ENCODE measurements at regions not wholly inside any gene's neighbourhood (a gene's known extent, or its start where the extent isn't known, plus 50 kb on each side); places are given as distances from the start of the nearest gene placed in this dataset.

GRCh38 chr2:217420854-217421253, 561.0 kb upstream of the TNP1 start:
- TF ChIP-seq CTCF (IDR thresholded peaks at IDR 0.05; ENCODE audit: borderline replicate concordance, extremely low read depth, low read length, poor library complexity, severe bottlenecking) = no peak
- TF ChIP-seq EZH2 (IDR thresholded peaks at IDR 0.05; ENCODE audit: borderline replicate concordance, low read depth, low read length, severe bottlenecking) = no peak
